ENCODE measurements at regions not wholly inside any gene's neighbourhood (a gene's known extent, or its start where the extent isn't known, plus 50 kb on each side); places are given as distances from the start of the nearest gene placed in this dataset.

- H3K27me3 ChIP-seq (ENCODE audit: control insufficient read depth, insufficient read depth, low read length): no peaks in the 10 kb centered on the region
- no peak for DNase-seq (ENCODE audit: low read depth)
- no peak for TF ChIP-seq CTCF (IDR thresholded peaks at IDR 0.05; ENCODE audit: insufficient read depth, low read length, poor library complexity, severe bottlenecking)
- no peaks in the 10 kb centered on the region for H3K36me3 ChIP-seq (ENCODE audit: control insufficient read depth, insufficient read depth, low read length)
- no peak overlapping the region for H3K4me3 ChIP-seq (ENCODE audit: low read depth, low read length)
Observed at GRCh38 chr2:5507367-5507766, 184.8 kb upstream of the SOX11 start.

- no peak for TF ChIP-seq CTCF (IDR thresholded peaks at IDR 0.05; ENCODE audit: insufficient read depth, low read length, poor library complexity, severe bottlenecking)
- DNase-seq (ENCODE audit: low read depth): no peak
- H3K4me3 ChIP-seq (ENCODE audit: low read depth, low read length): no peak overlapping the region
- no peaks in the 10 kb centered on the region for H3K36me3 ChIP-seq (ENCODE audit: control insufficient read depth, insufficient read depth, low read length)
- no peaks in the 10 kb centered on the region for H3K27me3 ChIP-seq (ENCODE audit: control insufficient read depth, insufficient read depth, low read length)
Observed at GRCh38 chr2:5509362-5509761, 182.8 kb upstream of the SOX11 start.

GRCh38 chr2:5510082-5510481, 182.1 kb upstream of the SOX11 start:
- H3K27me3 ChIP-seq (ENCODE audit: control insufficient read depth, insufficient read depth, low read length): no peaks in the 10 kb centered on the region
- no peaks in the 10 kb centered on the region for H3K36me3 ChIP-seq (ENCODE audit: control insufficient read depth, insufficient read depth, low read length)
- H3K4me3 ChIP-seq (ENCODE audit: low read depth, low read length): no peak overlapping the region
- no peak for TF ChIP-seq CTCF (IDR thresholded peaks at IDR 0.05; ENCODE audit: insufficient read depth, low read length, poor library complexity, severe bottlenecking)
- DNase-seq (ENCODE audit: low read depth): no peak

GRCh38 chr2:5515693-5516092, 176.5 kb upstream of the SOX11 start:
- H3K27me3 ChIP-seq (ENCODE audit: control insufficient read depth, insufficient read depth, low read length): no peaks in the 10 kb centered on the region
- no peaks in the 10 kb centered on the region for H3K36me3 ChIP-seq (ENCODE audit: control insufficient read depth, insufficient read depth, low read length)
- no peak for TF ChIP-seq CTCF (IDR thresholded peaks at IDR 0.05; ENCODE audit: insufficient read depth, low read length, poor library complexity, severe bottlenecking)
- no peak for DNase-seq (ENCODE audit: low read depth)
- no peak overlapping the region for H3K4me3 ChIP-seq (ENCODE audit: low read depth, low read length)

- no peaks in the 10 kb centered on the region for H3K27me3 ChIP-seq (ENCODE audit: control insufficient read depth, insufficient read depth, low read length)
- no peak for DNase-seq (ENCODE audit: low read depth)
- no peak overlapping the region for H3K4me3 ChIP-seq (ENCODE audit: low read depth, low read length)
- TF ChIP-seq CTCF (IDR thresholded peaks at IDR 0.05; ENCODE audit: insufficient read depth, low read length, poor library complexity, severe bottlenecking): no peak
- H3K36me3 ChIP-seq (ENCODE audit: control insufficient read depth, insufficient read depth, low read length): no peaks in the 10 kb centered on the region
Observed at GRCh38 chr2:5519286-5519685, 172.9 kb upstream of the SOX11 start.

- no peak overlapping the region for H3K4me3 ChIP-seq (ENCODE audit: low read depth, low read length)
- DNase-seq (ENCODE audit: low read depth): peak; percentile 51
Observed at GRCh38 chr2:5520463-5520972, 171.7 kb upstream of the SOX11 start.

More at GRCh38 chr2:5520463-5520972, 171.7 kb upstream of the SOX11 start:
- TF ChIP-seq CTCF (IDR thresholded peaks at IDR 0.05; ENCODE audit: insufficient read depth, low read length, poor library complexity, severe bottlenecking): no peak
- H3K36me3 ChIP-seq (ENCODE audit: control insufficient read depth, insufficient read depth, low read length): no peaks in the 10 kb centered on the region
- no peaks in the 10 kb centered on the region for H3K27me3 ChIP-seq (ENCODE audit: control insufficient read depth, insufficient read depth, low read length)
